NT2/D1 (cell line): ENCODE measurements at regions not wholly inside any gene's neighbourhood (a gene's known extent, or its start where the extent isn't known, plus 50 kb on each side); places are given as distances from the start of the nearest gene placed in this dataset.

Experiments used
- DNase-seq: peaks from one replicate; pipeline ENCODE4 v3.0.0-alpha.2; 2011; ENCODE audit warnings: low read depth, low spot score
- H3K27me3 ChIP-seq: 2 replicates; pipeline ENCODE4 v1.6.0; 2011; ENCODE audit warnings: mild to moderate bottlenecking; ENCODE audit not compliant: insufficient read length, insufficient read depth
- H3K36me3 ChIP-seq: 2 replicates; pipeline ENCODE4 v1.6.1; 2011; ENCODE audit warnings: mild to moderate bottlenecking, low read length, mixed read lengths; ENCODE audit not compliant: insufficient read depth, insufficient read length
- H3K4me1 ChIP-seq: 2 replicates; pipeline ENCODE4 v1.5.1; 2011; ENCODE audit not compliant: insufficient read depth, insufficient read length
- H3K4me3 ChIP-seq: 2 replicates; pipeline ENCODE4 v1.5.1; 2011; ENCODE audit warnings: low read depth; ENCODE audit not compliant: insufficient read length
- H3K9ac ChIP-seq: 2 replicates; pipeline ENCODE4 v1.6.0; 2011; ENCODE audit warnings: low read depth; ENCODE audit not compliant: insufficient read length
- H3K9me3 ChIP-seq: 2 replicates; pipeline ENCODE4 v1.5.1; 2011; ENCODE audit warnings: mild to moderate bottlenecking, low read length; ENCODE audit not compliant: insufficient read depth
- SUZ12 ChIP-seq: IDR thresholded peaks from 2 replicates; pipeline ENCODE4 v1.6.1; 2011; ENCODE audit not compliant: insufficient read length, insufficient read depth; ENCODE audit errors: extremely low read depth
- YY1 ChIP-seq: IDR thresholded peaks from 2 replicates; pipeline ENCODE4 v1.6.1; 2011; ENCODE audit not compliant: insufficient read length, insufficient read depth
- ZNF274 ChIP-seq: IDR thresholded peaks from 2 replicates; pipeline ENCODE4 v1.6.1; 2011; ENCODE audit warnings: mild to moderate bottlenecking, low read depth, low read length

GRCh38 chr13:75938811-75939560, 302.9 kb downstream of the LMO7 start:
- Histone ChIP-seq H3K4me3 (no peak overlapping the region), H3K9me3 (no peaks in the 10 kb centered on the region), H3K4me1 (no peaks in the 10 kb centered on the region), H3K27me3 (no peaks in the 10 kb centered on the region), H3K9ac (no peak overlapping the region), H3K36me3 (no peaks in the 10 kb centered on the region)
- DNase-seq, result no peak
- TF ChIP-seq YY1 (no peak), SUZ12 (no peak), ZNF274 (no peak)

- Histone ChIP-seq H3K4me3 (no peak overlapping the region), H3K4me1 (no peaks in the 10 kb centered on the region), H3K9me3 (no peaks in the 10 kb centered on the region), H3K36me3 (no peaks in the 10 kb centered on the region), H3K27me3 (no peaks in the 10 kb centered on the region), H3K9ac (no peak overlapping the region)
- TF ChIP-seq YY1 (no peak), ZNF274 (no peak), SUZ12 (no peak)
- no peak for DNase-seq
These were observed 300.7 kb downstream of the LMO7 start for GRCh38 chr13:75936791-75937190.

GRCh38 chr13:75935805-75936204, 299.7 kb downstream of the LMO7 start:
- TF ChIP-seq ZNF274, result no peak
- TF ChIP-seq SUZ12, result no peak
- peak; percentile 37 for TF ChIP-seq YY1
- Histone ChIP-seq H3K4me3 (no peak overlapping the region), H3K9ac (no peak overlapping the region), H3K27me3 (no peaks in the 10 kb centered on the region), H3K9me3 (no peaks in the 10 kb centered on the region), H3K36me3 (no peaks in the 10 kb centered on the region), H3K4me1 (no peaks in the 10 kb centered on the region)
- peak; percentile 1 for DNase-seq

GRCh38 chr13:75934889-75935288, 298.8 kb downstream of the LMO7 start:
- Histone ChIP-seq H3K4me1 (no peaks in the 10 kb centered on the region), H3K4me3 (no peak overlapping the region), H3K9me3 (no peaks in the 10 kb centered on the region), H3K27me3 (no peaks in the 10 kb centered on the region), H3K9ac (no peak overlapping the region), H3K36me3 (no peaks in the 10 kb centered on the region)
- TF ChIP-seq YY1, result no peak
- TF ChIP-seq ZNF274, result no peak
- TF ChIP-seq SUZ12, result no peak
- no peak for DNase-seq

- Histone ChIP-seq H3K27me3 (no peaks in the 10 kb centered on the region), H3K9me3 (no peaks in the 10 kb centered on the region), H3K4me3 (no peak overlapping the region), H3K4me1 (no peaks in the 10 kb centered on the region), H3K36me3 (no peaks in the 10 kb centered on the region), H3K9ac (no peak overlapping the region)
- TF ChIP-seq SUZ12 (no peak), YY1 (no peak), ZNF274 (no peak)
- no peak for DNase-seq
These were observed 296.5 kb downstream of the LMO7 start for GRCh38 chr13:75932636-75933035.

- Histone ChIP-seq H3K9me3 (no peaks in the 10 kb centered on the region), H3K9ac (no peak overlapping the region)
These were observed 295.0 kb downstream of the LMO7 start for GRCh38 chr13:75931116-75931515.

GRCh38 chr13:75929076-75929475, 292.9 kb downstream of the LMO7 start:
- DNase-seq, result no peak
- no peaks in the 10 kb centered on the region for H3K36me3 ChIP-seq
- no peaks in the 10 kb centered on the region for H3K27me3 ChIP-seq
- H3K4me3 ChIP-seq, result no peak overlapping the region
- no peaks in the 10 kb centered on the region for H3K4me1 ChIP-seq
- H3K9me3 ChIP-seq, result no peaks in the 10 kb centered on the region
- TF ChIP-seq YY1, result no peak
- H3K9ac ChIP-seq, result no peak overlapping the region

More at GRCh38 chr13:75931116-75931515, 295.0 kb downstream of the LMO7 start:
- no peak for TF ChIP-seq SUZ12
- no peak for TF ChIP-seq YY1
- no peak for TF ChIP-seq ZNF274
- no peaks in the 10 kb centered on the region for H3K27me3 ChIP-seq
- DNase-seq, result no peak
- H3K36me3 ChIP-seq, result no peaks in the 10 kb centered on the region
- H3K4me3 ChIP-seq, result no peak overlapping the region
- no peaks in the 10 kb centered on the region for H3K4me1 ChIP-seq
